IMR-90 (cell line): ENCODE measurements at regions not wholly inside any gene's neighbourhood (a gene's known extent, or its start where the extent isn't known, plus 50 kb on each side); places are given as distances from the start of the nearest gene placed in this dataset.

ENCODE experiments used
- ATAC-seq: fragments of 200-7000 bp; cut with Tn5 transposase; 2 replicates; pipeline ENCODE4 v1.9.1; 2020; ENCODE audit warnings: low read depth, mild to moderate bottlenecking, moderate library complexity
- BruUV-seq: library from RNA; stranded (reverse); fragments of 400-500 nt; replicated peaks from 2 replicates; lab custom pipeline; 2021; lab: Mats Ljungman, UMichigan
- CTCF ChIA-PET: fragments of 300-600 bp; formaldehyde crosslinking; extraction: SDS; loops from one replicate; lab custom pipeline; 2021; ENCODE audit warnings: antibody characterized with exemption; lab: Yijun Ruan, JAX
- POLR2A ChIA-PET: fragments of 300-600 bp; sonication (Branson Sonifier 250); formaldehyde crosslinking; loops from one replicate; lab custom pipeline; 2022; ENCODE audit warnings: antibody characterized with exemption; ENCODE audit not compliant: unreplicated experiment; lab: Charles Lee
- DNase-seq: peaks from one replicate; pipeline ENCODE4 v3.0.0; 2013
- H2AFZ ChIP-seq: replicated peaks from 2 replicates; pipeline ENCODE3; 2013; ENCODE audit warnings: low read length, mild to moderate bottlenecking; ENCODE audit not compliant: poor library complexity
- H2AK5ac ChIP-seq: 2 replicates; pipeline ENCODE4 v1.6.1; 2013; ENCODE audit warnings: low read depth, low read length, inconsistent platforms
- H2AK9ac ChIP-seq: replicated peaks from 2 replicates; pipeline ENCODE3; 2013; ENCODE audit warnings: mild to moderate bottlenecking, low read depth, low read length, moderate library complexity; ENCODE audit not compliant: poor library complexity
- H2BK120ac ChIP-seq: 2 replicates; pipeline ENCODE4 v1.6.1; 2013; ENCODE audit warnings: low read depth, low read length, inconsistent platforms
- H2BK15ac ChIP-seq: 3 replicates; pipeline ENCODE4 v1.6.1; 2013; ENCODE audit warnings: low read depth, low read length, inconsistent platforms
- H2BK20ac ChIP-seq: 2 replicates; pipeline ENCODE4 v1.6.1; 2013; ENCODE audit warnings: low read depth, mild to moderate bottlenecking, inconsistent platforms, low read length, moderate library complexity
- H2BK5ac ChIP-seq: 2 replicates; pipeline ENCODE4 v1.6.1; 2013; ENCODE audit warnings: mild to moderate bottlenecking, low read depth, low read length, inconsistent platforms; ENCODE audit not compliant: poor library complexity, severe bottlenecking
- H3K14ac ChIP-seq: replicated peaks from 2 replicates; pipeline ENCODE4 v1.6.1; 2013; ENCODE audit warnings: low read depth, low read length, inconsistent platforms
- H3K18ac ChIP-seq: 2 replicates; pipeline ENCODE4 v1.6.1; 2013; ENCODE audit warnings: low read depth, low read length, control low read depth
- H3K23ac ChIP-seq: 2 replicates; pipeline ENCODE4 v1.6.1; 2013; ENCODE audit warnings: low read depth, low read length, inconsistent platforms
- H3K27ac ChIP-seq: 2 replicates; pipeline ENCODE4 v1.5.1; 2013; ENCODE audit warnings: mild to moderate bottlenecking, control low read depth, low read length; ENCODE audit not compliant: insufficient read depth
- H3K27me3 ChIP-seq: 2 replicates; pipeline ENCODE4 v1.6.1; 2013; ENCODE audit warnings: low read length; ENCODE audit not compliant: control insufficient read depth, insufficient read depth
- H3K36me3 ChIP-seq: 2 replicates; pipeline ENCODE4 v1.6.1; 2013; ENCODE audit warnings: low read length, mixed read lengths; ENCODE audit not compliant: control insufficient read depth, insufficient read depth
- H3K4ac ChIP-seq: 2 replicates; pipeline ENCODE4 v1.6.1; 2013; ENCODE audit warnings: low read depth, low read length, inconsistent platforms
- H3K4me1 ChIP-seq: 2 replicates; pipeline ENCODE4 v1.6.1; 2013; ENCODE audit warnings: low read length, mixed read lengths; ENCODE audit not compliant: control insufficient read depth, insufficient read depth
- H3K4me2 ChIP-seq: 2 replicates; pipeline ENCODE4 v1.6.1; 2013; ENCODE audit warnings: low read depth, mild to moderate bottlenecking, control low read depth, low read length, moderate library complexity
- H3K4me3 ChIP-seq: 2 replicates; pipeline ENCODE4 v1.5.1; 2013; ENCODE audit warnings: low read depth, mild to moderate bottlenecking, control low read depth, low read length, moderate library complexity; ENCODE audit not compliant: insufficient read depth
- H3K56ac ChIP-seq: 2 replicates; pipeline ENCODE4 v1.6.1; 2013; ENCODE audit warnings: low read length, inconsistent platforms; ENCODE audit not compliant: insufficient read depth; ENCODE audit errors: extremely low read depth
- H3K79me1 ChIP-seq, 2 experiments: 2 replicates each; pipeline ENCODE4 v1.6.1; 2013; ENCODE audit warnings: low read length in 2 of 2, inconsistent platforms in 1 of 2, low read depth in 1 of 2
- H3K9ac ChIP-seq: 2 replicates; pipeline ENCODE4 v1.6.1; 2013; ENCODE audit warnings: low read depth, low read length, control low read depth
- H3K9me1 ChIP-seq: 2 replicates; pipeline ENCODE4 v1.6.1; 2013; ENCODE audit warnings: low read length, inconsistent platforms; ENCODE audit not compliant: insufficient read depth
- H3K9me3 ChIP-seq: 2 replicates; pipeline ENCODE4 v1.6.1; 2013; ENCODE audit warnings: low read length; ENCODE audit not compliant: control insufficient read depth, insufficient read depth
- H4K20me1 ChIP-seq: 2 replicates; pipeline ENCODE4 v1.6.1; 2013; ENCODE audit warnings: low read length, inconsistent platforms; ENCODE audit not compliant: insufficient read depth
- H4K5ac ChIP-seq: 2 replicates; pipeline ENCODE4 v1.6.1; 2013; ENCODE audit warnings: mild to moderate bottlenecking, low read depth, low read length, control low read depth
- H4K8ac ChIP-seq, 2 experiments: 2 replicates each; pipeline ENCODE4 v1.6.1; 2013; ENCODE audit warnings: low read depth in 2 of 2, low read length in 2 of 2, control low read depth in 1 of 2, inconsistent platforms in 1 of 2
- H4K91ac ChIP-seq: 2 replicates; pipeline ENCODE4 v1.6.1; 2013; ENCODE audit warnings: low read depth, low read length, inconsistent platforms; ENCODE audit not compliant: insufficient read depth
- CEBPB ChIP-seq: IDR thresholded peaks from 2 replicates; pipeline ENCODE4 v1.6.1; 2012; ENCODE audit warnings: low read depth, low read length, improper control_type of control experiment
- MAZ ChIP-seq: IDR thresholded peaks from 2 replicates; pipeline ENCODE4 v1.6.1; 2012; ENCODE audit warnings: low read depth, mild to moderate bottlenecking, low read length, improper control_type of control experiment, moderate library complexity, borderline replicate concordance
- RCOR1 ChIP-seq: IDR thresholded peaks from 2 replicates; pipeline ENCODE4 v1.6.1; 2012; ENCODE audit warnings: mild to moderate bottlenecking, low read length, improper control_type of control experiment; ENCODE audit not compliant: insufficient replicate concordance
- WGBS, 2 experiments: methylation state at CpG; one replicate each; pipeline versions ENCODE4 v1.1.5 to v1.1.7; 2013; ENCODE audit warnings: missing lambda C conversion rate in 2 of 2; ENCODE audit not compliant: insufficient read length in 1 of 2; ENCODE audit errors: extremely low coverage in 2 of 2; 5-methylcytosine and 5-hydroxymethylcytosine counted together
- dilution Hi-C: fragments of 300-500 bp; cut with HindIII; formaldehyde crosslinking; loops from one replicate; pipeline ENCODE4 v1.14.3; 2018; ENCODE audit warnings: low sequenced_read_pairs; ENCODE audit not compliant: unreplicated experiment
- in situ Hi-C: fragments of 300-500 bp; cut with MboI; formaldehyde crosslinking; loops from 3 replicates; pipeline ENCODE4 v1.14.3; 2019; ENCODE audit warnings: low sequenced_read_pairs, inconsistent platforms, mixed read lengths
- intact Hi-C: fragments of 100-400 bp; cut with micrococcal nuclease; formaldehyde crosslinking; loops from 2 replicates; pipeline ENCODE4 v1.10.0; 2022
- TF ChIP-seq, protein P1 (sequence below): fragments of 150-350 bp; IDR thresholded peaks from 2 replicates; pipeline ENCODE4 v1.6.1; 2017; ENCODE audit warnings: mild to moderate bottlenecking, antibody characterized with exemption, low read length, low read depth

DNA sequence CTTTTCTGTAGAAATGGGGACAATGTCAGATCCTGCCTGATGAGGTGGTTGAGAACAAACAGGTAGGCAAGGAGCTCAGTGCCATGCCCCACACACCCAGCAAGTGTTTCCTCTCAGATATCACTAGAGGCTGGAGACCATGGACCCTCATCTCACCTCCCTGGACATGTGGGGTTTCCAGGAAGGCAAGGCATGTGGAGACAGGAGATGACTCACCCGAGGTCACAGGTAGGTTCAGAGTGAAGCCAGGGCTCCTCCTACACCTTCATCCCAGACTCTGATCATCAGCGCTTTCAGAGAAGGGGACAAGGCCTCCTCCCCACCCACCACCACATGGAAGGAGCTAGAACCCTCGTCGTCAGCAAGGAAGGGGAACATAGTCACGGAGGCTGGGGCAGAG is 69.2 kb downstream of the MATN1 start:
- Histone ChIP-seq H3K4me2 (no peak overlapping the region), H3K9me3 (no peaks in the 10 kb centered on the region), H3K9me1 (no peaks in the 10 kb centered on the region), H2AK9ac (no peak overlapping the region), H3K79me1 (no peaks in the 10 kb centered on the region), H2AK5ac (no peak overlapping the region), H3K36me3 (no peaks in the 10 kb centered on the region), H3K23ac (no peak overlapping the region), H2BK15ac (no peak overlapping the region), H2BK5ac (no peak overlapping the region), H3K4me1 (no peaks in the 10 kb centered on the region), H3K56ac (no peak overlapping the region), H3K14ac (no peak overlapping the region), H3K27ac (no peak overlapping the region), H3K18ac (no peak overlapping the region), H3K27me3 (peaks cover 11% of the 10 kb centered on the region), H2BK120ac (no peak overlapping the region), H3K4ac (no peak overlapping the region), H3K4me3 (no peak overlapping the region), H4K20me1 (no peaks in the 10 kb centered on the region), H2BK20ac (no peak overlapping the region), H2AFZ (no peak overlapping the region), H4K8ac (no peak overlapping the region), H4K91ac (no peak overlapping the region), H4K5ac (no peak overlapping the region), H3K9ac (no peak overlapping the region)
- TF ChIP-seq, protein P1, sequence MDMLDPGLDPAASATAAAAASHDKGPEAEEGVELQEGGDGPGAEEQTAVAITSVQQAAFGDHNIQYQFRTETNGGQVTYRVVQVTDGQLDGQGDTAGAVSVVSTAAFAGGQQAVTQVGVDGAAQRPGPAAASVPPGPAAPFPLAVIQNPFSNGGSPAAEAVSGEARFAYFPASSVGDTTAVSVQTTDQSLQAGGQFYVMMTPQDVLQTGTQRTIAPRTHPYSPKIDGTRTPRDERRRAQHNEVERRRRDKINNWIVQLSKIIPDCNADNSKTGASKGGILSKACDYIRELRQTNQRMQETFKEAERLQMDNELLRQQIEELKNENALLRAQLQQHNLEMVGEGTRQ, result no peak
- no peak for TF ChIP-seq MAZ
- TF ChIP-seq RCOR1, result no peak
- no peak for TF ChIP-seq CEBPB
- 18% methylated on average over 2 of the region's 5 CpGs; no CpG with 5 or more reads in 1 of the 2 experiments for WGBS, 2 experiments
- in situ Hi-C loops, result no loop called here
- ATAC-seq (no peak), DNase-seq (no peak)
- POLR2A ChIA-PET, result no interaction called here
- no TSS peak for BruUV-seq
- intact Hi-C loops, result no loop called here
- dilution Hi-C loops, result no loop called here
- CTCF ChIA-PET, result no interaction called here
